Hepatocyte (in vitro differentiated cells): ENCODE measurements at regions not wholly inside any gene's neighbourhood (a gene's known extent, or its start where the extent isn't known, plus 50 kb on each side); places are given as distances from the start of the nearest gene placed in this dataset.
"Not testable (repeated sequence)": the region's sequence is repeated elsewhere in the genome, so short reads cannot be mapped to it uniquely, and the experiment has no call there.

Experiments
- EZH2 ChIP-seq: fragments of 200-600 bp; sonication (generic); IDR thresholded peaks from 2 replicates; pipeline ENCODE4 v1.6.1; 2016; ENCODE audit warnings: antibody characterized with exemption, mild to moderate bottlenecking, borderline replicate concordance
- EZH2phosphoT487 ChIP-seq: fragments of 200-600 bp; sonication (generic); IDR thresholded peaks from one replicate; pipeline ENCODE4 v1.6.1; 2018; ENCODE audit warnings: antibody characterized with exemption, mild to moderate bottlenecking, low read depth, moderate library complexity; ENCODE audit not compliant: unreplicated experiment, severe bottlenecking
- TF ChIP-seq, protein P1 (sequence below): fragments of 200-600 bp; sonication (generic); IDR thresholded peaks from 2 replicates; pipeline ENCODE4 v1.5.1; 2016; ENCODE audit warnings: antibody characterized with exemption, mild to moderate bottlenecking; ENCODE audit not compliant: poor library complexity

DNA sequence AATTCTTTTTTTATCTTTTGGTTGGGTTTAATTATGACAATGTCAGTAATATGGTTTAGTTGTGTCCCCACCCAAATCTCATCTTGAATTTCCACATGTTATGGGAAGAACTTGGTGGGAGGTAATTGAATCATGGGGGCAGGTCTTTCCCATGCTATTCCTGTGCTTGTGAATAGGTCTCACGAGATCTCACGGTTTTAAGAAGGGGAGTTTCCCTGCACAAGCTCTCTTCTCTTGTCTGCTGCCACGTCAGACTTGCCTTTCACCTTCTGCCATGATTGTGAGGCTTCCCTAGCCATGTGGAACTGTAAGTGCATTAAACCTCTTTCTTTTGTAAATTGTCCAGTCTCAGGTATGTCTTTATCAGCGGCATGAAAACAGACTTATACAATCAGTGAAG is 61.7 kb upstream of the IFNE start:
- not testable (repeated sequence) for TF ChIP-seq EZH2, EZH2phosphoT487
- TF ChIP-seq, protein P1, sequence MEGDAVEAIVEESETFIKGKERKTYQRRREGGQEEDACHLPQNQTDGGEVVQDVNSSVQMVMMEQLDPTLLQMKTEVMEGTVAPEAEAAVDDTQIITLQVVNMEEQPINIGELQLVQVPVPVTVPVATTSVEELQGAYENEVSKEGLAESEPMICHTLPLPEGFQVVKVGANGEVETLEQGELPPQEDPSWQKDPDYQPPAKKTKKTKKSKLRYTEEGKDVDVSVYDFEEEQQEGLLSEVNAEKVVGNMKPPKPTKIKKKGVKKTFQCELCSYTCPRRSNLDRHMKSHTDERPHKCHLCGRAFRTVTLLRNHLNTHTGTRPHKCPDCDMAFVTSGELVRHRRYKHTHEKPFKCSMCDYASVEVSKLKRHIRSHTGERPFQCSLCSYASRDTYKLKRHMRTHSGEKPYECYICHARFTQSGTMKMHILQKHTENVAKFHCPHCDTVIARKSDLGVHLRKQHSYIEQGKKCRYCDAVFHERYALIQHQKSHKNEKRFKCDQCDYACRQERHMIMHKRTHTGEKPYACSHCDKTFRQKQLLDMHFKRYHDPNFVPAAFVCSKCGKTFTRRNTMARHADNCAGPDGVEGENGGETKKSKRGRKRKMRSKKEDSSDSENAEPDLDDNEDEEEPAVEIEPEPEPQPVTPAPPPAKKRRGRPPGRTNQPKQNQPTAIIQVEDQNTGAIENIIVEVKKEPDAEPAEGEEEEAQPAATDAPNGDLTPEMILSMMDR = not testable (repeated sequence)
